ENCODE measurements at regions not wholly inside any gene's neighbourhood (a gene's known extent, or its start where the extent isn't known, plus 50 kb on each side); places are given as distances from the start of the nearest gene placed in this dataset.
"Not testable (repeated sequence)": the region's sequence is repeated elsewhere in the genome, so short reads cannot be mapped to it uniquely, and the experiment has no call there.

GRCh38 chr9:95391271-95391670, 73.8 kb upstream of the FANCC start:
- not testable (repeated sequence) for DNase-seq (ENCODE audit: low spot score)

- DNase-seq (ENCODE audit: low spot score) = no peak
These were observed 71.9 kb upstream of the FANCC start for GRCh38 chr9:95389373-95389772.

- no peak for DNase-seq (ENCODE audit: low spot score)
These were observed 69.3 kb upstream of the FANCC start for GRCh38 chr9:95386843-95387242.

GRCh38 chr9:95385521-95385920, 68.0 kb upstream of the FANCC start:
- no peak for DNase-seq (ENCODE audit: low spot score)

GRCh38 chr9:95383845-95384244, 66.3 kb upstream of the FANCC start:
- DNase-seq (ENCODE audit: low spot score) = no peak

- DNase-seq (ENCODE audit: low spot score) = peak; percentile 59
These were observed 65.7 kb upstream of the FANCC start for GRCh38 chr9:95383185-95383676.

- no peak for DNase-seq (ENCODE audit: low spot score)
These were observed 64.9 kb upstream of the FANCC start for GRCh38 chr9:95382433-95382832.

- DNase-seq (ENCODE audit: low spot score) = no peak
These were observed 63.7 kb upstream of the FANCC start for GRCh38 chr9:95381221-95381620.

GRCh38 chr9:95379630-95380029, 62.1 kb upstream of the FANCC start:
- DNase-seq (ENCODE audit: low spot score) = no peak

GRCh38 chr9:95373782-95374487, 56.4 kb upstream of the FANCC start:
- DNase-seq (ENCODE audit: low spot score) = no peak

- DNase-seq (ENCODE audit: low spot score) = no peak
These were observed 55.7 kb upstream of the FANCC start for GRCh38 chr9:95373069-95373681.

GRCh38 chr9:95370064-95370463, 52.6 kb upstream of the FANCC start:
- no peak for DNase-seq (ENCODE audit: low spot score)

- no peak for DNase-seq (ENCODE audit: low spot score)
These were observed 51.1 kb upstream of the FANCC start for GRCh38 chr9:95368377-95369160.
